ENCODE measurements at regions not wholly inside any gene's neighbourhood (a gene's known extent, or its start where the extent isn't known, plus 50 kb on each side); places are given as distances from the start of the nearest gene placed in this dataset.

GRCh38 chr3:188949456-188949855, 222.3 kb upstream of the TPRG1 start:
- CTCF ChIA-PET, result interaction anchor here (1.1 to 11.7 kb wide), 3 partner anchors 1209 to 1211 kb away, joined by 3 to 545 read pairs (median 4); no protein-coding TSS in a partner anchor
- POLR2A ChIA-PET, result interaction anchor here (0.7 to 1.4 kb wide), 2 partner anchors 194 to 1209 kb away, joined by 4 to 5 read pairs; no protein-coding TSS in a partner anchor
- H3K36me3 Mint-ChIP-seq (ENCODE audit: low read depth), result no peaks in the 10 kb centered on the region
- H3K9me3 Mint-ChIP-seq, result no peaks in the 10 kb centered on the region
- TF ChIP-seq CTCF (IDR thresholded peaks at IDR 0.05), result no peak
- peaks cover 13% of the 10 kb centered on the region for H3K27me3 Mint-ChIP-seq
- peak overlapping the region; percentile 93 for H3K27ac Mint-ChIP-seq
- peaks cover 46% of the 10 kb centered on the region for H3K4me1 Mint-ChIP-seq
- intact Hi-C loops (cut with micrococcal nuclease), result loop anchor here (1.0 to 2.0 kb wide), 3 partner anchors 196 to 971 kb away; no protein-coding TSS in a partner anchor
- no peak overlapping the region for H3K4me3 Mint-ChIP-seq
- no peak for DNase-seq
- no peak for ATAC-seq (ENCODE audit: low read depth)

- Mint-ChIP-seq H3K36me3 (ENCODE audit: low read depth) (no peaks in the 10 kb centered on the region), H3K4me3 (no peak overlapping the region), H3K27ac (no peak overlapping the region), H3K27me3 (peaks cover 13% of the 10 kb centered on the region), H3K9me3 (no peaks in the 10 kb centered on the region), H3K4me1 (peaks cover 49% of the 10 kb centered on the region)
- TF ChIP-seq CTCF (IDR thresholded peaks at IDR 0.05), result no peak
- no peak for DNase-seq
- ChIA-PET POLR2A (interaction anchor here (0.6 to 8.3 kb wide), 7 partner anchors 195 to 1211 kb away, joined by 3 to 137 read pairs (median 4); partner anchors contain the start of gene BCL6), CTCF (interaction anchor here (1.2 to 11.7 kb wide), 2 partner anchors 1207 to 1212 kb away, joined by 4 to 545 read pairs; no protein-coding TSS in a partner anchor)
- ATAC-seq (ENCODE audit: low read depth), result no peak
- intact Hi-C loops (cut with micrococcal nuclease), result loop anchor here (1.0 to 10.0 kb wide), 8 partner anchors 197 to 971 kb away; partner anchors contain the start of gene LPP
Measured at GRCh38 chr3:188949996-188950395, 221.8 kb upstream of the TPRG1 start.

- H3K36me3 Mint-ChIP-seq (ENCODE audit: low read depth), result no peaks in the 10 kb centered on the region
- ChIA-PET CTCF (interaction anchor here (0.8 to 11.7 kb wide), 4 partner anchors 513 to 1213 kb away, joined by 3 to 545 read pairs (median 4); no protein-coding TSS in a partner anchor), POLR2A (interaction anchor here (0.6 to 8.3 kb wide), 11 partner anchors 36 to 1212 kb away, joined by 3 to 137 read pairs (median 4); partner anchors contain the start of gene BCL6)
- ATAC-seq (ENCODE audit: low read depth), result peak; percentile 56
- peaks cover 13% of the 10 kb centered on the region for H3K27me3 Mint-ChIP-seq
- H3K4me3 Mint-ChIP-seq, result peak overlapping the region; percentile 11
- intact Hi-C loops (cut with micrococcal nuclease), result loop anchor here (5.0 to 10.0 kb wide), 5 partner anchors 254 to 799 kb away; partner anchors contain the start of gene LPP
- TF ChIP-seq CTCF (IDR thresholded peaks at IDR 0.05), result no peak
- H3K4me1 Mint-ChIP-seq, result peaks cover 49% of the 10 kb centered on the region
- H3K27ac Mint-ChIP-seq, result peak overlapping the region; percentile 77
- no peaks in the 10 kb centered on the region for H3K9me3 Mint-ChIP-seq
- DNase-seq, result no peak
Measured at GRCh38 chr3:188950832-188951489, 220.8 kb upstream of the TPRG1 start.

GRCh38 chr3:188951734-188952133, 220.0 kb upstream of the TPRG1 start:
- intact Hi-C loops (cut with micrococcal nuclease), result loop anchor here (5.0 to 10.0 kb wide), 5 partner anchors 254 to 799 kb away; partner anchors contain the start of gene LPP
- H3K9me3 Mint-ChIP-seq, result no peaks in the 10 kb centered on the region
- POLR2A ChIA-PET, result interaction anchor here (0.6 to 8.3 kb wide), 7 partner anchors 198 to 1212 kb away, joined by 3 to 137 read pairs (median 6); partner anchors contain the start of gene BCL6
- no peaks in the 10 kb centered on the region for H3K36me3 Mint-ChIP-seq (ENCODE audit: low read depth)
- TF ChIP-seq CTCF (IDR thresholded peaks at IDR 0.05), result no peak
- ATAC-seq (ENCODE audit: low read depth) (no peak), DNase-seq (no peak)
- H3K4me3 Mint-ChIP-seq, result no peak overlapping the region
- H3K27me3 Mint-ChIP-seq, result peaks cover 11% of the 10 kb centered on the region
- peak overlapping the region; percentile 77 for H3K27ac Mint-ChIP-seq
- peaks cover 49% of the 10 kb centered on the region for H3K4me1 Mint-ChIP-seq
- CTCF ChIA-PET, result interaction anchor here (1.1 to 11.7 kb wide), 4 partner anchors 368 to 1213 kb away, joined by 3 to 545 read pairs (median 30); no protein-coding TSS in a partner anchor
